ENCODE measurements at regions not wholly inside any gene's neighbourhood (a gene's known extent, or its start where the extent isn't known, plus 50 kb on each side); places are given as distances from the start of the nearest gene placed in this dataset.

GRCh38 chr4:147378780-147379179 lies 102.1 kb upstream of the EDNRA start:
- Histone ChIP-seq H3K4me3 (ENCODE audit: low read depth, low read length) (no peak overlapping the region), H3K4me1 (ENCODE audit: control insufficient read depth, insufficient read depth, low read length) (peaks cover 10% of the 10 kb centered on the region), H3K9me3 (ENCODE audit: control insufficient read depth, insufficient read depth, low read length) (0 out of 2 replicates have a peak, but pooled peaks cover 4% of the 10 kb centered on the region), H3K27me3 (ENCODE audit: control insufficient read depth, insufficient read depth, low read length) (no peaks in the 10 kb centered on the region), H3K27ac (ENCODE audit: low read depth, low read length) (no peak overlapping the region), H3K9ac (ENCODE audit: low read depth, low read length) (peak overlapping the region; percentile 11; the same call in 1 of the 2 replicates), H3K36me3 (ENCODE audit: control insufficient read depth, insufficient read depth, low read length) (no peaks in the 10 kb centered on the region)

GRCh38 chr4:147381749-147382148 lies 99.1 kb upstream of the EDNRA start:
- no peak overlapping the region for H3K4me3 ChIP-seq (ENCODE audit: low read depth, low read length)
- H3K9ac ChIP-seq (ENCODE audit: low read depth, low read length): no peak overlapping the region
- no peaks in the 10 kb centered on the region for H3K27me3 ChIP-seq (ENCODE audit: control insufficient read depth, insufficient read depth, low read length)
- H3K36me3 ChIP-seq (ENCODE audit: control insufficient read depth, insufficient read depth, low read length): no peaks in the 10 kb centered on the region
- H3K27ac ChIP-seq (ENCODE audit: low read depth, low read length): no peak overlapping the region
- H3K4me1 ChIP-seq (ENCODE audit: control insufficient read depth, insufficient read depth, low read length): peaks cover 10% of the 10 kb centered on the region
- H3K9me3 ChIP-seq (ENCODE audit: control insufficient read depth, insufficient read depth, low read length): no peaks in the 10 kb centered on the region

GRCh38 chr4:147388018-147388417 lies 92.9 kb upstream of the EDNRA start:
- Histone ChIP-seq H3K9me3 (ENCODE audit: control insufficient read depth, insufficient read depth, low read length) (no peaks in the 10 kb centered on the region), H3K4me1 (ENCODE audit: control insufficient read depth, insufficient read depth, low read length) (no peaks in the 10 kb centered on the region), H3K4me3 (ENCODE audit: low read depth, low read length) (no peak overlapping the region), H3K27ac (ENCODE audit: low read depth, low read length) (no peak overlapping the region), H3K9ac (ENCODE audit: low read depth, low read length) (no peak overlapping the region), H3K36me3 (ENCODE audit: control insufficient read depth, insufficient read depth, low read length) (no peaks in the 10 kb centered on the region), H3K27me3 (ENCODE audit: control insufficient read depth, insufficient read depth, low read length) (no peaks in the 10 kb centered on the region)

- Histone ChIP-seq H3K4me3 (ENCODE audit: low read depth, low read length) (no peak overlapping the region), H3K27ac (ENCODE audit: low read depth, low read length) (no peak overlapping the region), H3K36me3 (ENCODE audit: control insufficient read depth, insufficient read depth, low read length) (no peaks in the 10 kb centered on the region), H3K9ac (ENCODE audit: low read depth, low read length) (no peak overlapping the region), H3K27me3 (ENCODE audit: control insufficient read depth, insufficient read depth, low read length) (no peaks in the 10 kb centered on the region), H3K9me3 (ENCODE audit: control insufficient read depth, insufficient read depth, low read length) (peaks cover 2% of the 10 kb centered on the region; the same call in 1 of the 2 replicates), H3K4me1 (ENCODE audit: control insufficient read depth, insufficient read depth, low read length) (no peaks in the 10 kb centered on the region)
Measured at GRCh38 chr4:147396105-147396504, 84.8 kb upstream of the EDNRA start.

DNA sequence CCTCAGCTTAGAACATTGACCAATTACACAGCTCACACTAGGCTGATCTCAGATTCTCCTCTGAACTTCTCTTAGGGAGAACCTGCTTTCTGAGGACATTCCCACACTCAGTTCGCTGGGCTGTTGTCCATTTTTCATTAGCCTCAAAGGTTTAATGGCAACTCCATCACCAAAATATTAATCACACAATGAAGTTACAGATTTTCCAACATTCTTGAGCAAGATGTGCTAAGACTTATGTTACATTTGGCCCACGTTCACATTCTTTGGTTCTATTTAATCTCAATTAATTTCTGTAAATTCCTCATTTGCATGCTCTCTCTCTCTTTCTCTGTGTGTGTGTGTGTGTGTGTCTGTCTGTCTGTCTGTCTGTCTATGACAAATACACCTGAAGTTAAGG lies 82.3 kb upstream of the EDNRA start:
- H3K27ac ChIP-seq (ENCODE audit: low read depth, low read length): no peak overlapping the region
- H3K9me3 ChIP-seq (ENCODE audit: control insufficient read depth, insufficient read depth, low read length): no peaks in the 10 kb centered on the region

DNA sequence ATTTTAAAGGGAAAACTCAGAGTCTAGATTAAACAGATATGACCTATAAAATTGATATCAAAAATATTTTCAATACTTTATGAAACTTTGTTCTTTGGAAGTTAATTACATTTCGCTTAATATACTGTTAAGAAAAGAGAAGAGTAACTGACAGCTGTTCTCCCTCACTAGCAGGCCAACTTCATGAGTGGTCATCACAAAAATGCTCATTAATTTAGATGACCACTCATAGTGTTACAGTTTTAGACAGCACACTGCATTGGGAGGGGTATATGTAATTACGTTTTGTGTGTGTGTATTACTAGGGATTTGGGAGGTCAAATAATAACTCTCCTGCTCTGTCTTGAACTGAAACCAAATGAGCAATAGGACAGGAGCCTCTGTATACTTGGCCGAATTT lies 80.2 kb upstream of the EDNRA start:
- H3K36me3 ChIP-seq (ENCODE audit: control insufficient read depth, insufficient read depth, low read length): no peaks in the 10 kb centered on the region
- H3K9ac ChIP-seq (ENCODE audit: low read depth, low read length): no peak overlapping the region
- no peaks in the 10 kb centered on the region for H3K27me3 ChIP-seq (ENCODE audit: control insufficient read depth, insufficient read depth, low read length)
- H3K4me3 ChIP-seq (ENCODE audit: low read depth, low read length): no peak overlapping the region
- H3K4me1 ChIP-seq (ENCODE audit: control insufficient read depth, insufficient read depth, low read length): no peaks in the 10 kb centered on the region
- H3K9me3 ChIP-seq (ENCODE audit: control insufficient read depth, insufficient read depth, low read length): no peaks in the 10 kb centered on the region
- no peak overlapping the region for H3K27ac ChIP-seq (ENCODE audit: low read depth, low read length)

More for the DNA sequence above, 82.3 kb upstream of the EDNRA start:
- H3K4me3 ChIP-seq (ENCODE audit: low read depth, low read length): no peak overlapping the region
- no peak overlapping the region for H3K9ac ChIP-seq (ENCODE audit: low read depth, low read length)
- H3K4me1 ChIP-seq (ENCODE audit: control insufficient read depth, insufficient read depth, low read length): no peaks in the 10 kb centered on the region
- H3K36me3 ChIP-seq (ENCODE audit: control insufficient read depth, insufficient read depth, low read length): no peaks in the 10 kb centered on the region
- no peaks in the 10 kb centered on the region for H3K27me3 ChIP-seq (ENCODE audit: control insufficient read depth, insufficient read depth, low read length)

DNA sequence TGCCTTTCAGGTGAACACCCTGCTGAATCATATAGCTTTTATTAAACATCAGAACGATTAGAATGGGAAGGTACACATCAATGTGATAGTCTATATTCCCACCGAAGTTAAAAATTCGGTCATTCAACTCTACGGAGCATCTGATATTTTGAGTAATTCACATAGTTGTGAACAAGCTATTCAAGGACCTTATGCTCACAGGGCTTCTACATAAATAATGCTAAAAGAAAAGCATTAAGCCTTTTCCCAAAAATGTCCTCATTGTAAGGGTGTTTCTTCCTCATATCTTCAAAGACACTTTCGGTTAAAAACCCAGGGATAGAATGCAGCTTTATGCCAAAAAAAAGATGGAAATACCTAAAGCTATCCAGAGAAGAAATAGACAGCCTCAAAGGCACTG lies 79.7 kb upstream of the EDNRA start:
- H3K4me3 ChIP-seq (ENCODE audit: low read depth, low read length): no peak overlapping the region

GRCh38 chr4:147407261-147408045 lies 73.4 kb upstream of the EDNRA start:
- no peak overlapping the region for H3K27ac ChIP-seq (ENCODE audit: low read depth, low read length)
- no peak overlapping the region for H3K9ac ChIP-seq (ENCODE audit: low read depth, low read length)
- H3K4me1 ChIP-seq (ENCODE audit: control insufficient read depth, insufficient read depth, low read length): no peaks in the 10 kb centered on the region
- no peaks in the 10 kb centered on the region for H3K9me3 ChIP-seq (ENCODE audit: control insufficient read depth, insufficient read depth, low read length)
- no peak overlapping the region for H3K4me3 ChIP-seq (ENCODE audit: low read depth, low read length)
- H3K36me3 ChIP-seq (ENCODE audit: control insufficient read depth, insufficient read depth, low read length): no peaks in the 10 kb centered on the region
- H3K27me3 ChIP-seq (ENCODE audit: control insufficient read depth, insufficient read depth, low read length): no peaks in the 10 kb centered on the region

More for the DNA sequence above, 79.7 kb upstream of the EDNRA start:
- H3K9ac ChIP-seq (ENCODE audit: low read depth, low read length): no peak overlapping the region
- H3K27ac ChIP-seq (ENCODE audit: low read depth, low read length): no peak overlapping the region
- no peaks in the 10 kb centered on the region for H3K36me3 ChIP-seq (ENCODE audit: control insufficient read depth, insufficient read depth, low read length)
- H3K4me1 ChIP-seq (ENCODE audit: control insufficient read depth, insufficient read depth, low read length): no peaks in the 10 kb centered on the region
- no peaks in the 10 kb centered on the region for H3K27me3 ChIP-seq (ENCODE audit: control insufficient read depth, insufficient read depth, low read length)
- H3K9me3 ChIP-seq (ENCODE audit: control insufficient read depth, insufficient read depth, low read length): no peaks in the 10 kb centered on the region

GRCh38 chr4:147408189-147408588 lies 72.7 kb upstream of the EDNRA start:
- no peak overlapping the region for H3K27ac ChIP-seq (ENCODE audit: low read depth, low read length)
- no peak overlapping the region for H3K9ac ChIP-seq (ENCODE audit: low read depth, low read length)
- H3K9me3 ChIP-seq (ENCODE audit: control insufficient read depth, insufficient read depth, low read length): no peaks in the 10 kb centered on the region
- no peak overlapping the region for H3K4me3 ChIP-seq (ENCODE audit: low read depth, low read length)
- H3K36me3 ChIP-seq (ENCODE audit: control insufficient read depth, insufficient read depth, low read length): no peaks in the 10 kb centered on the region
- H3K4me1 ChIP-seq (ENCODE audit: control insufficient read depth, insufficient read depth, low read length): no peaks in the 10 kb centered on the region
- no peaks in the 10 kb centered on the region for H3K27me3 ChIP-seq (ENCODE audit: control insufficient read depth, insufficient read depth, low read length)

GRCh38 chr4:147409350-147409749 lies 71.5 kb upstream of the EDNRA start:
- Histone ChIP-seq H3K9ac (ENCODE audit: low read depth, low read length) (no peak overlapping the region), H3K27ac (ENCODE audit: low read depth, low read length) (no peak overlapping the region), H3K4me3 (ENCODE audit: low read depth, low read length) (no peak overlapping the region), H3K9me3 (ENCODE audit: control insufficient read depth, insufficient read depth, low read length) (no peaks in the 10 kb centered on the region), H3K4me1 (ENCODE audit: control insufficient read depth, insufficient read depth, low read length) (no peaks in the 10 kb centered on the region), H3K27me3 (ENCODE audit: control insufficient read depth, insufficient read depth, low read length) (no peaks in the 10 kb centered on the region), H3K36me3 (ENCODE audit: control insufficient read depth, insufficient read depth, low read length) (no peaks in the 10 kb centered on the region)

GRCh38 chr4:147418226-147418625 lies 62.7 kb upstream of the EDNRA start:
- Histone ChIP-seq H3K27ac (ENCODE audit: low read depth, low read length) (no peak overlapping the region), H3K9me3 (ENCODE audit: control insufficient read depth, insufficient read depth, low read length) (no peaks in the 10 kb centered on the region), H3K27me3 (ENCODE audit: control insufficient read depth, insufficient read depth, low read length) (no peaks in the 10 kb centered on the region), H3K9ac (ENCODE audit: low read depth, low read length) (no peak overlapping the region), H3K4me3 (ENCODE audit: low read depth, low read length) (no peak overlapping the region), H3K36me3 (ENCODE audit: control insufficient read depth, insufficient read depth, low read length) (no peaks in the 10 kb centered on the region), H3K4me1 (ENCODE audit: control insufficient read depth, insufficient read depth, low read length) (no peaks in the 10 kb centered on the region)
